Smooth muscle cell (in vitro differentiated cells): ENCODE measurements at regions not wholly inside any gene's neighbourhood (a gene's known extent, or its start where the extent isn't known, plus 50 kb on each side); places are given as distances from the start of the nearest gene placed in this dataset.

ENCODE experiments used
- DNase-seq: peaks from one replicate; lab custom pipeline; 2025; ENCODE audit not compliant: unreplicated experiment; lab: John Stamatoyannopoulos, UW
- H2AFZ ChIP-seq: fragments of 200-600 bp; sonication (generic); 2 replicates; pipeline ENCODE4 v1.6.0; 2016; ENCODE audit warnings: antibody characterized with exemption, low read depth, mild to moderate bottlenecking
- H3F3A ChIP-seq: fragments of 200-600 bp; sonication (generic); 2 replicates; pipeline ENCODE4 v1.6.0; 2017; ENCODE audit warnings: antibody characterized with exemption, low read depth
- H3K27ac ChIP-seq: fragments of 200-600 bp; sonication (generic); 2 replicates; pipeline ENCODE4 v1.5.1; 2016; ENCODE audit warnings: low read depth, mild to moderate bottlenecking
- H3K27me3 ChIP-seq: fragments of 200-600 bp; sonication (generic); 2 replicates; pipeline ENCODE4 v1.6.1; 2016; ENCODE audit warnings: low read depth, mild to moderate bottlenecking
- H3K36me3 ChIP-seq: fragments of 200-600 bp; sonication (generic); 2 replicates; pipeline ENCODE4 v1.5.1; 2016; ENCODE audit warnings: low read depth
- H3K4me1 ChIP-seq: fragments of 200-600 bp; sonication (generic); 2 replicates; pipeline ENCODE4 v1.5.1; 2016; ENCODE audit warnings: low read depth
- H3K4me2 ChIP-seq: fragments of 200-600 bp; sonication (generic); 2 replicates; pipeline ENCODE4 v1.6.0; 2016; ENCODE audit warnings: mild to moderate bottlenecking
- H3K4me3 ChIP-seq: fragments of 200-600 bp; sonication (generic); 2 replicates; pipeline ENCODE4 v1.5.1; 2016; ENCODE audit warnings: mild to moderate bottlenecking
- H3K79me2 ChIP-seq: fragments of 200-600 bp; sonication (generic); 2 replicates; pipeline ENCODE4 v1.6.0; 2016; ENCODE audit warnings: low read depth, mild to moderate bottlenecking
- H3K9ac ChIP-seq: fragments of 200-600 bp; sonication (generic); 2 replicates; pipeline ENCODE4 v1.6.0; 2016; ENCODE audit warnings: low read depth
- H3K9me3 ChIP-seq: fragments of 200-600 bp; sonication (generic); replicated peaks from 2 replicates; pipeline ENCODE4 v1.5.1; 2016; ENCODE audit warnings: low read depth
- H4K20me1 ChIP-seq: fragments of 200-600 bp; sonication (generic); 2 replicates; pipeline ENCODE4 v1.6.0; 2016; ENCODE audit warnings: low read depth
- WGBS: methylation state at CpG from one replicate; pipeline ENCODE4 v1.1.7; 2016; ENCODE audit warnings: low lambda C conversion rate; 5-methylcytosine and 5-hydroxymethylcytosine counted together
- TF ChIP-seq, protein P1 (sequence below): fragments of 200-600 bp; sonication (generic); IDR thresholded peaks from 2 replicates; pipeline ENCODE4 v1.5.1; 2017; ENCODE audit warnings: borderline replicate concordance, mild to moderate bottlenecking, antibody characterized with exemption; ENCODE audit not compliant: insufficient read depth, poor library complexity, severe bottlenecking

DNA sequence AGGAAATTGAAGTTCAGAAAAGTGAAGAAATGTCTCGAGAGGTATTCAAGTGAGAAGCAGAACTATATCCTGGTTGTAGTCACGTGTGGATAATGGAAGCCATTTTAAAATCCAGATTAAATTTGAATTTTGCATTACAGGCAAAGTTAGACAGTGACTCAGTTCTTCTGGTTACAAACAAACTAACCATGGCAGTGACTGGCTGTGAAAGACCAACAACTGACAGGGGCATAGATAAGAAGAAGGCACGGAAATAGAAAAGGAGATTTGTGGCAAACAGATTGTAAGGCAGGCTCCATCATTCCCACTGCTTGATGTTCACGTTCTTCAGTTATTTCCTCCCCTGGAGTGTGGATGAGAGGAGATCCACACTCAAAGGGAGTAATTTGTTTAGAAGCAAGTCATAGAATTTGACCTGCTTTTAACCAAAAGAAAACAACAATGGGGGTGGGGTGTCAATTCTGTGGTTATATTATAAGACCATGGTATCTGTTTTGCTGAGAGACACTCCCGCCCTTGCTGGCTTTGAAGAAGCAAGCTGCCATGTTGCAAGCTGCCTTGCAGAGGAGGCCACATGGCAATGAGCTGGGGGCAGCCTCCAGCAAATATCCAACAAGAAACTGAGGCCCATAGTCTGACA is 795.3 kb downstream of the VRK1 start:
- Histone ChIP-seq H3K79me2 (no peaks in the 10 kb centered on the region), H3K4me1 (no peaks in the 10 kb centered on the region), H3K4me3 (no peak overlapping the region), H3K36me3 (no peaks in the 10 kb centered on the region), H3K27me3 (peaks cover 6% of the 10 kb centered on the region), H3K27ac (no peak overlapping the region), H3K9me3 (no peaks in the 10 kb centered on the region), H3K4me2 (no peak overlapping the region), H4K20me1 (no peaks in the 10 kb centered on the region), H3K9ac (no peak overlapping the region), H2AFZ (no peak overlapping the region), H3F3A (no peaks in the 10 kb centered on the region)
- TF ChIP-seq, protein P1, sequence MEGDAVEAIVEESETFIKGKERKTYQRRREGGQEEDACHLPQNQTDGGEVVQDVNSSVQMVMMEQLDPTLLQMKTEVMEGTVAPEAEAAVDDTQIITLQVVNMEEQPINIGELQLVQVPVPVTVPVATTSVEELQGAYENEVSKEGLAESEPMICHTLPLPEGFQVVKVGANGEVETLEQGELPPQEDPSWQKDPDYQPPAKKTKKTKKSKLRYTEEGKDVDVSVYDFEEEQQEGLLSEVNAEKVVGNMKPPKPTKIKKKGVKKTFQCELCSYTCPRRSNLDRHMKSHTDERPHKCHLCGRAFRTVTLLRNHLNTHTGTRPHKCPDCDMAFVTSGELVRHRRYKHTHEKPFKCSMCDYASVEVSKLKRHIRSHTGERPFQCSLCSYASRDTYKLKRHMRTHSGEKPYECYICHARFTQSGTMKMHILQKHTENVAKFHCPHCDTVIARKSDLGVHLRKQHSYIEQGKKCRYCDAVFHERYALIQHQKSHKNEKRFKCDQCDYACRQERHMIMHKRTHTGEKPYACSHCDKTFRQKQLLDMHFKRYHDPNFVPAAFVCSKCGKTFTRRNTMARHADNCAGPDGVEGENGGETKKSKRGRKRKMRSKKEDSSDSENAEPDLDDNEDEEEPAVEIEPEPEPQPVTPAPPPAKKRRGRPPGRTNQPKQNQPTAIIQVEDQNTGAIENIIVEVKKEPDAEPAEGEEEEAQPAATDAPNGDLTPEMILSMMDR: no peak
- 54% methylated on average over 5 of the region's 5 CpGs for WGBS
- no peak for DNase-seq

DNA sequence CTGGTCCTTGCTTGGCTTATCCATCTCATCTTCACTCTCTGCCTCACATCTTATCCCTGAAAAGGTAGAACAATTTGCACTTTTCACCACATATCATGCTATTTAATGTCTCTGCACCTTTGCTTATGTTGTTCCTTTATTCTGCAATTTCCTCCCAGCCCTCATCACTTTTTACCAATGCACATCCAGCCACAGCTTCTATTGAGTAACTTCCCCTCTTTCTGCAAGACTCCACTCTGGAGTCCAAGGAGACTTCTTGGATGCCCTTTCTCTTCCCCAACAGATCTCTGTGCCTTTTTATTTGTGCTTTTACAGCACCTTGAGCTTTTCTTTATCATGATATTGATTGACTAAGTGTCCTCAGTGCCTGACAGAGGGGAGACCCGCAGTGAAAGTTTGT is 797.1 kb downstream of the VRK1 start:
- Histone ChIP-seq H3K4me2 (no peak overlapping the region), H3K36me3 (no peaks in the 10 kb centered on the region), H3K27ac (no peak overlapping the region), H3K79me2 (no peaks in the 10 kb centered on the region), H3K4me1 (no peaks in the 10 kb centered on the region), H3K9ac (no peak overlapping the region), H2AFZ (no peak overlapping the region), H3K9me3 (no peaks in the 10 kb centered on the region), H3K27me3 (peaks cover 6% of the 10 kb centered on the region), H3K4me3 (no peak overlapping the region), H3F3A (no peaks in the 10 kb centered on the region), H4K20me1 (no peaks in the 10 kb centered on the region)
- WGBS: 86% methylated on average over 1 of the region's 1 CpG
- TF ChIP-seq, protein P1: no peak
- no peak for DNase-seq

DNA sequence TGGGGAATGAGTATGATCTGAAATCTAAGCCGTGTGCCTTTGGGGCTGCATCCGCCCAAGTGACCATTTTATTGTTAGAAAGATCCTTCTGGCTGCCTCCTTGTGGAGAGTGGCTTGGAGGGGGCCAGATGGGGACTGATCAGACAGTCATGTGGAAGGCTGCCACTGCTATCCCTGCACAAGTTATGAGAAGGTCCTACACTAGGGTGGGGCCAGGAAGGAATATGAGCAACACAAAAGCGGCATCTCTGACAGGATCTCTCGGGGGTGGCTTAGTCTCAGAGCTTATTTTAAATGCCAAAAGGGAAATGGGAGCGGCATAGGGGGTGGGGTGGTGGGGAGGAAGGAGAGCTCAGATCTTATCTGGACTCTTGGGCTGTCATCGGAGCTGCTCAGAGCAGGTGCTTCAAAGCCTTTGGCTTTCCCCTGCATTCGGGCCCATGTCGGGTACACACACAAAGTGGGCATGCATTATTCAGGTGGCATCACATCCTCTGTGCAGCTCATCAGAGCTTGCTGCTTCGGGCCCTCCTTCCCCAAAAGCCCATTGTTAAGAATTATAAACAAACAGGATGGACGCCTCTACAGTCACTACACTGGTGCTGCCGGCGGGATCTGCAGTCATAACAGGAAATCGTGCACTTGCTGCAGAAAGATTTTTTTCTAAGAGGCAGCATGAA is 805.4 kb downstream of the VRK1 start:
- WGBS: 82% methylated on average over 13 of the region's 13 CpGs
- Histone ChIP-seq H3K79me2 (no peaks in the 10 kb centered on the region), H3K27me3 (peaks cover 3% of the 10 kb centered on the region), H3K4me3 (no peak overlapping the region), H3K4me1 (no peaks in the 10 kb centered on the region), H3F3A (no peaks in the 10 kb centered on the region), H2AFZ (no peak overlapping the region), H3K27ac (no peak overlapping the region), H3K9me3 (no peaks in the 10 kb centered on the region), H3K36me3 (no peaks in the 10 kb centered on the region), H4K20me1 (no peaks in the 10 kb centered on the region), H3K9ac (no peak overlapping the region), H3K4me2 (no peak overlapping the region)
- DNase-seq: no peak
- TF ChIP-seq, protein P1: no peak

DNA sequence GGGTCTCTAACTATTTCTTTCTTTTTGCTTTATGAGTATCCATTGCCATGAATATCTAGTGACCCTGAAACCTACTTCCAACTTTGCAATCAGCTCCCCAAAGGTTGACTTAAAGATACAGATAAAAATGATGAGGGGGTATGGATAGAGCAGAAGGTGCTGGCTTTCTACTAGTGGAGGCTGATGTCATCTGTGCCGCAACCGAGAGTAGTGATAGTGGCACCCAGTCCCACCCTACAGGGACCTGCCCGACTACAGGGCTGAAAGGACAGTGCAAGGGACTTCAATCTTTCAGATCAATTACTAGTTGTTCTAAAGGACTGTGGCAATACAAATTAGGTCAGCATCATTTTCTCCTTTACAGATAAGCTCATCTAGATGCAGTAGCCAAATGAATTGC is 806.0 kb downstream of the VRK1 start:
- DNase-seq: no peak
- TF ChIP-seq, protein P1: no peak
- Histone ChIP-seq H3K4me3 (no peak overlapping the region), H2AFZ (no peak overlapping the region), H3K4me1 (no peaks in the 10 kb centered on the region), H3K27ac (no peak overlapping the region), H3K9me3 (no peaks in the 10 kb centered on the region), H3K79me2 (no peaks in the 10 kb centered on the region), H3K27me3 (peaks cover 3% of the 10 kb centered on the region), H4K20me1 (no peaks in the 10 kb centered on the region), H3K9ac (no peak overlapping the region), H3K36me3 (no peaks in the 10 kb centered on the region), H3K4me2 (no peak overlapping the region), H3F3A (no peaks in the 10 kb centered on the region)
- WGBS: 86% methylated on average over 3 of the region's 3 CpGs
